ENCODE measurements at regions not wholly inside any gene's neighbourhood (a gene's known extent, or its start where the extent isn't known, plus 50 kb on each side); places are given as distances from the start of the nearest gene placed in this dataset.

GRCh38 chr20:11780765-11781369, 136.8 kb upstream of the BTBD3 start:
- H3K4me3 ChIP-seq (ENCODE audit: control insufficient read depth, low read depth, low read length): no peak overlapping the region
- no peak for TF ChIP-seq CTCF (conservative IDR thresholded peaks at IDR 0.05; ENCODE audit: control insufficient read depth, insufficient read depth, low read depth, low read length)
- no peak for DNase-seq (ENCODE audit: low read depth)

GRCh38 chr20:11783102-11783850, 134.4 kb upstream of the BTBD3 start:
- DNase-seq (ENCODE audit: low read depth): no peak
- H3K4me3 ChIP-seq (ENCODE audit: control insufficient read depth, low read depth, low read length): no peak overlapping the region
- TF ChIP-seq CTCF (conservative IDR thresholded peaks at IDR 0.05; ENCODE audit: control insufficient read depth, insufficient read depth, low read depth, low read length): no peak

- TF ChIP-seq CTCF (conservative IDR thresholded peaks at IDR 0.05; ENCODE audit: control insufficient read depth, insufficient read depth, low read depth, low read length): no peak
- no peak for DNase-seq (ENCODE audit: low read depth)
Observed at GRCh38 chr20:11785885-11786507, 131.7 kb upstream of the BTBD3 start.

GRCh38 chr20:11790046-11790445, 127.6 kb upstream of the BTBD3 start:
- H3K4me3 ChIP-seq (ENCODE audit: control insufficient read depth, low read depth, low read length): no peak overlapping the region
- TF ChIP-seq CTCF (conservative IDR thresholded peaks at IDR 0.05; ENCODE audit: control insufficient read depth, insufficient read depth, low read depth, low read length): no peak
- DNase-seq (ENCODE audit: low read depth): no peak

More at GRCh38 chr20:11785885-11786507, 131.7 kb upstream of the BTBD3 start:
- H3K4me3 ChIP-seq (ENCODE audit: control insufficient read depth, low read depth, low read length): no peak overlapping the region

GRCh38 chr20:11791316-11791715, 126.4 kb upstream of the BTBD3 start:
- no peak for DNase-seq (ENCODE audit: low read depth)
- TF ChIP-seq CTCF (conservative IDR thresholded peaks at IDR 0.05; ENCODE audit: control insufficient read depth, insufficient read depth, low read depth, low read length): no peak
- H3K4me3 ChIP-seq (ENCODE audit: control insufficient read depth, low read depth, low read length): no peak overlapping the region

- DNase-seq (ENCODE audit: low read depth): no peak
- no peak overlapping the region for H3K4me3 ChIP-seq (ENCODE audit: control insufficient read depth, low read depth, low read length)
- TF ChIP-seq CTCF (conservative IDR thresholded peaks at IDR 0.05; ENCODE audit: control insufficient read depth, insufficient read depth, low read depth, low read length): no peak
Observed at GRCh38 chr20:11791835-11792567, 125.7 kb upstream of the BTBD3 start.

Data from fibroblast of mammary gland (primary cell).